HAP-1 (cell line): ENCODE measurements at regions not wholly inside any gene's neighbourhood (a gene's known extent, or its start where the extent isn't known, plus 50 kb on each side); places are given as distances from the start of the nearest gene placed in this dataset.
A peak's percentile ranks its signal among the peaks of the same experiment; 100 is the strongest.
"Not testable (repeated sequence)": the region's sequence is repeated elsewhere in the genome, so short reads cannot be mapped to it uniquely, and the experiment has no call there.

Experiments
- DNase-seq, 2 experiments: peaks; one replicate each; pipeline ENCODE4 v3.0.0-alpha.2; 2016 to 2020; ENCODE audit warnings: low spot score in 2 of 2
- H3K27me3 ChIP-seq: fragments of 250-450 bp; sonication (Bioruptor Pico); 2 replicates; pipeline ENCODE4 v1.5.1; 2020; ENCODE audit warnings: low read depth, mild to moderate bottlenecking, moderate library complexity
- H3K36me3 ChIP-seq: fragments of 250-450 bp; sonication (Bioruptor Pico); replicated peaks from 2 replicates; pipeline ENCODE4 v1.5.1; 2020; ENCODE audit warnings: mild to moderate bottlenecking
- H3K4me1 ChIP-seq: fragments of 250-450 bp; sonication (Bioruptor Pico); 2 replicates; pipeline ENCODE4 v1.5.1; 2020; ENCODE audit warnings: mild to moderate bottlenecking
- H3K4me3 ChIP-seq: fragments of 250-450 bp; sonication (Bioruptor Pico); 2 replicates; pipeline ENCODE4 v1.5.1; 2020; ENCODE audit warnings: mild to moderate bottlenecking, moderate library complexity
- H3K9me3 ChIP-seq: fragments of 250-450 bp; sonication (Bioruptor Pico); 2 replicates; pipeline ENCODE4 v1.5.1; 2020; ENCODE audit warnings: mild to moderate bottlenecking, moderate library complexity
- in situ Hi-C: fragments of 300-500 bp; cut with MboI; formaldehyde crosslinking; loops from 3 replicates; pipeline ENCODE4 v1.14.3; 2020; ENCODE audit warnings: low sequenced_read_pairs, inconsistent platforms, mixed read lengths

DNA sequence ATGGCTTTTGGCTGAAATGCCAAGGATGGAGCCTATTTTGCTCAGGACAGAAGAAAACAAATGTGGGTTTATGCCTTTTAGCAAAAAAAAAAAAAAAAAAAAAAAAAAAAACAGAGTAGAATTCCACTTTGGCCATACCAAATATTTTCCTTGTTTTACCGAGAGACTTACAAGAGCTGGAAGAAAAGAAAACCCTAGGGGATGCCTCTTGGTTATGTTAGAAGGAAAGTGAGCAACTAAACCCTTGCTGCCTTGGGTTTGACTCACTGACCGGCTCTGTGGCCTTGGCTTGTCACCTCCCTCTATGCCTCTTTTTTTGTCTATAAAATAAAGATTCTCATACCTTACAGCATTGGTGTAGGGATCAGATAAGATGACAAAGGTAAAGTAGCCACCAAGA lies 69.6 kb upstream of the ABCA1 start:
- no peak for DNase-seq
- H3K36me3 ChIP-seq: no peaks in the 10 kb centered on the region
- in situ Hi-C loops: no loop called here
- H3K4me1 ChIP-seq: no peaks in the 10 kb centered on the region
- H3K4me3 ChIP-seq: no peak overlapping the region
- H3K9me3 ChIP-seq: no peaks in the 10 kb centered on the region
- H3K27me3 ChIP-seq: no peaks in the 10 kb centered on the region

- Histone ChIP-seq H3K4me3 (no peak overlapping the region), H3K4me1 (no peaks in the 10 kb centered on the region), H3K36me3 (no peaks in the 10 kb centered on the region), H3K9me3 (no peaks in the 10 kb centered on the region), H3K27me3 (no peaks in the 10 kb centered on the region)
- DNase-seq: no peak
- in situ Hi-C loops: no loop called here
Observed at GRCh38 chr9:104999136-104999535, 71.2 kb upstream of the ABCA1 start.

DNA sequence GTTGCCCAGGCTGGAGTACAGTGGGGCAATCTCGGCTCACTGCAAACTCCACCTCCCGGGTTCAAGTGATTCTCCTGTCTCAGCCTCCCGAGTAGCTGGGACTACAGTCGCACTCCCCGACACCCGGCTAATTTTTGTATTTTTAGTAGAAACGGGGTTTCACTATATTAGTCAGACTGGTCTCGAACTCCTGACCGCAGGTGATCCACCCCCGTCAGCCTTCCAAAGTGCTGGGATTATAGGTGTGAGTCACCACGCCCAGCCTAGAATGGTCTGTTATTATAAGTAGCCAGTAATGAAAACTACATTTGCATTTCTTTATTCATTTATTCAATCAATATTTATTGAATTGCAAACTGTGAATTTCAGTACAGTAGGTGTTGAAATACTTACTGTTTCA lies 72.6 kb upstream of the ABCA1 start:
- in situ Hi-C loops, H3K4me3 ChIP-seq, DNase-seq, H3K36me3 ChIP-seq, H3K4me1 ChIP-seq, H3K9me3 ChIP-seq, H3K27me3 ChIP-seq: not testable (repeated sequence)

DNA sequence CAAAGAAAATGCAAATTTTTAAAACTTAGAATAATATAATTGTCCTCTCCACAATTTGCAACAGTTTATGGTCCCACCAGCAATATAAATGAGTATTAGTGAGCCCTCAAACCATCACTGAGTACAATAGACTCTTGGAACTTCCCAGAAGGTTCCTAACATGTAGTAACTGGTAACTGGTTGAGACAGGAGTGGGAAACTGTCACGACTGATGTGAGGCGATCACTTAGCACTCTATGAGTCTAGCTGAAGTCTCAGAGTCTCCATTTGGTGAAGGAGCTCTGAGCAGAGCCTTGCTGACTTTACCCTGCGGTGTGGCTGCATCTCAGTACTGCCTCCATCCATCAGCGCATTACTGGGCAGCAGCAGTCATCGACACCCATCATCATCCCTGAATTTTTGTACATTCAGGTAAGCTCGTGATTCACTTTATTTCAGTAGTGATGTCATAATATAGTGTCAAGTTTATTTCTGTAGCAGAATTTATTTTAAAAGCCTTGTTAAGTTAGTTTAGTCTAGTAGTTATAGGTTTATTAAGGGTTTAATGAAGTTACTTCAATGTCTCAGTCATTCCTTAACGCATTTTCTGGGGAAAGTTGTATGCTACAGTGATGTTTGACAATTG lies 76.6 kb upstream of the ABCA1 start:
- Histone ChIP-seq H3K4me3 (no peak overlapping the region), H3K4me1 (no peaks in the 10 kb centered on the region), H3K9me3 (no peaks in the 10 kb centered on the region), H3K36me3 (no peaks in the 10 kb centered on the region), H3K27me3 (no peaks in the 10 kb centered on the region)
- in situ Hi-C loops: no loop called here
- no peak for DNase-seq

- Histone ChIP-seq H3K9me3 (no peaks in the 10 kb centered on the region), H3K4me1 (no peaks in the 10 kb centered on the region), H3K27me3 (no peaks in the 10 kb centered on the region), H3K4me3 (no peak overlapping the region), H3K36me3 (no peaks in the 10 kb centered on the region)
- in situ Hi-C loops: no loop called here
- no peak for DNase-seq
Observed at GRCh38 chr9:105005186-105005585, 77.2 kb upstream of the ABCA1 start.

- H3K4me1 ChIP-seq: no peaks in the 10 kb centered on the region
- H3K4me3 ChIP-seq: no peak overlapping the region
- no peak for DNase-seq
- no peaks in the 10 kb centered on the region for H3K9me3 ChIP-seq
- no peaks in the 10 kb centered on the region for H3K36me3 ChIP-seq
- in situ Hi-C loops: no loop called here
- H3K27me3 ChIP-seq: no peaks in the 10 kb centered on the region
Observed at GRCh38 chr9:105006514-105006913, 78.6 kb upstream of the ABCA1 start.

DNA sequence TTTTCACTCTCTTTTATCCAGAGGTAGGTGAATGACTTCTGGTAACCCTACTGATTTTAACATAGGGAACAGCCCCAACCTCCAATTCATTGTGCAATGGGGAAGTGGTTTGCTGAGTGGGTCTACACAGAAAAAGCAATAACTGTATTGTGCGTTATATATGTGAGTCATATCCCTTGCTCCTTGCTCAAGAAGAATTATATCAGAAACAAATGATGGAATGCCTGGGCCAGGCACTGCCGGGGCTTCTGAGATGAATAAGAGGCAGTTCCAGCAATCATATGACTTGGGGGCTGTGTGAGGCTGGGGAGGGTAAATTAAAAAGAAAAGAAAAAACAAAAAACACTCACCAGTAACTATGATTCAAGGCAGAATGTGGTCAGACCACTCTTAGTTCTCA lies 79.2 kb upstream of the ABCA1 start:
- DNase-seq: no peak
- Histone ChIP-seq H3K4me1 (no peaks in the 10 kb centered on the region), H3K9me3 (no peaks in the 10 kb centered on the region), H3K4me3 (no peak overlapping the region), H3K36me3 (no peaks in the 10 kb centered on the region), H3K27me3 (no peaks in the 10 kb centered on the region)
- in situ Hi-C loops: no loop called here

GRCh38 chr9:105010089-105010488 lies 82.1 kb upstream of the ABCA1 start:
- H3K36me3 ChIP-seq, H3K9me3 ChIP-seq, H3K4me1 ChIP-seq, in situ Hi-C loops, DNase-seq, H3K27me3 ChIP-seq, H3K4me3 ChIP-seq: not testable (repeated sequence)

- H3K9me3 ChIP-seq: no peaks in the 10 kb centered on the region
Observed at GRCh38 chr9:105021917-105022316, 94.0 kb upstream of the ABCA1 start.

DNA sequence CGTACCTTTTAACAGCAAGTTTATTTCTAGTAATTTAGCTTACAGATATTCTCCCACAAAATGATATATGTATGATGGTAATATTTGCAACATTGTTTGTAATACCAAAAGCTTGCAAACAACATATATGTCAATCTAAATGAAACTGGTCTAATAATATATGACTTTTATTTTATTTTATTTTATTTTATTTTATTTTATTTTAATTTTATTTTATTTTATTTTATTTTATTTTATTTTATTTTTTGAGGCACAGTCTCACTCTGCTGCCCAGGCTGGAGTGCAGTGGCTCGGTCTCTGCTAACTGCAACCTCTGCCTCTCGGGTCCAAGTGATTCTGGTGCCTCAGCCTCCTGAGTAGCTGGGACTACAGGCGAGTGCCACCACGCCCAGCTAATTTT lies 94.6 kb upstream of the ABCA1 start:
- H3K4me3 ChIP-seq, H3K36me3 ChIP-seq, DNase-seq, H3K9me3 ChIP-seq, H3K27me3 ChIP-seq, in situ Hi-C loops: not testable (repeated sequence)
- peaks cover 17% of the 10 kb centered on the region for H3K4me1 ChIP-seq

More at GRCh38 chr9:105021917-105022316, 94.0 kb upstream of the ABCA1 start:
- no peak overlapping the region for H3K4me3 ChIP-seq
- no peaks in the 10 kb centered on the region for H3K27me3 ChIP-seq
- no peaks in the 10 kb centered on the region for H3K36me3 ChIP-seq
- DNase-seq: no peak
- in situ Hi-C loops: no loop called here
- H3K4me1 ChIP-seq: peaks cover 10% of the 10 kb centered on the region

GRCh38 chr9:105023788-105024187 lies 95.8 kb upstream of the ABCA1 start:
- no peaks in the 10 kb centered on the region for H3K9me3 ChIP-seq
- in situ Hi-C loops: no loop called here
- H3K4me1 ChIP-seq: peaks cover 17% of the 10 kb centered on the region
- DNase-seq: no peak
- H3K27me3 ChIP-seq: no peaks in the 10 kb centered on the region
- H3K4me3 ChIP-seq: no peak overlapping the region
- H3K36me3 ChIP-seq: no peaks in the 10 kb centered on the region

DNA sequence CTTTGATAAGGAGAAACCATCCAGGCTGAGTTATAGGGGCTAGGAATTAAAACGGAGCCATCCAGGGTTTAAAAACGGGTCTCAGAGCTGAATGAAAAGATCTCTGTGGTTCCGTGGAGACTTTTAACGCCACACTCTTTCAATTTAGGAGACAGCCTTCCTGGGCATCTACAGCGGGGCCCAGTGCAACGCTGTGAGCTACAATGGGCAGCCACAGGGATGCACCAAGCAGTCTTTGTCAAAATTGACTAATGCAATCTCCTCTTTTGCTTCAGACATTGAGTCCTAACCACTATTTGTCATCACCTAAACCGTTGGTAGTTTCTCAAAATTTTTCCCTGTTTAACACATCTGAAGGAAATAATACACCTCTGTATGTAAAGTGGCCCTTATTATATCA lies 96.6 kb upstream of the ABCA1 start:
- H3K9me3 ChIP-seq: no peaks in the 10 kb centered on the region
- H3K4me3 ChIP-seq: no peak overlapping the region
- no peaks in the 10 kb centered on the region for H3K36me3 ChIP-seq
- H3K4me1 ChIP-seq: peaks cover 17% of the 10 kb centered on the region
- no peaks in the 10 kb centered on the region for H3K27me3 ChIP-seq
- in situ Hi-C loops: no loop called here
- DNase-seq: no peak

DNA sequence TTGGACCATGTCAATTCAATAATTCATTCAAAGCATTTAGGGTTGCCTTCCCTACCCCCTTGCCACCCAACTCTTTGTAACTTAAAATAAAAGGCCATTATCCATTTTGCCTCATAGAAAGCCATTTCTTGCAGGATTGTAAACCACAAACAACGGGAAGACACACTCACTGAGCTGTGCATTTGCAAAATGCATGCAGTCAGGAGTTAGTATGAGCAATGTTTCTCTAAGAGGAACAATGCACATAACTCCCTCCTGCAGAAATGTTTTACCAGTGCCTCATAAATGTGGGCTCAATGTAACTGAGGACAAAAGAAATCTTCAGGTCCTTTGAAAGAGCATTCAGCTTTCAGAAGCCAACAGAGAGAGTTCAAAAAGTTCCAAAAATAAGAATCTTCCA lies 98.5 kb upstream of the ABCA1 start:
- in situ Hi-C loops: no loop called here
- no peaks in the 10 kb centered on the region for H3K36me3 ChIP-seq
- no peaks in the 10 kb centered on the region for H3K27me3 ChIP-seq
- DNase-seq: peak; percentile 62 to 94
- H3K4me1 ChIP-seq: peaks cover 17% of the 10 kb centered on the region
- H3K4me3 ChIP-seq: no peak overlapping the region
- no peaks in the 10 kb centered on the region for H3K9me3 ChIP-seq

GRCh38 chr9:105027084-105027483 lies 99.1 kb upstream of the ABCA1 start:
- Histone ChIP-seq H3K4me1 (peaks cover 17% of the 10 kb centered on the region), H3K4me3 (no peak overlapping the region), H3K9me3 (no peaks in the 10 kb centered on the region), H3K36me3 (no peaks in the 10 kb centered on the region), H3K27me3 (no peaks in the 10 kb centered on the region)
- no peak for DNase-seq
- in situ Hi-C loops: no loop called here

DNA sequence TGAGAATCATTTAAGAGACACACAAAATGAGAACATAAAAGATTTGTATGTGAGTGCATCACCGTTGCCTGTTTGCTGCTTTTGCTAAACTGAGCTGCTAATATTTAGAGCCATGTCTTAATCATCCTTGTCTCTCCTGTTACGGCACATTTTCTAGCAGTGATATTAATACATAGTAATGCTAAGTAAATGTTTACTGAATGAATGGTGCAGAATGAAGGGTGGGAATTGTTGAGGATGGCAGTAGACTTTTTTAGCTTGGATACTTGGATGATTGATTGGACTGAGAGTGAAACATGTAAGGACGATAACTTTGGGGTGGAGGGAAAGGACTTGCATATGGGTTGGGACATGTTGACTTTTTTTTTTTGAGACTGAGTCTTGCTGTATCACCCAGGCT lies 102.3 kb upstream of the ABCA1 start:
- Histone ChIP-seq H3K27me3 (no peaks in the 10 kb centered on the region), H3K36me3 (no peaks in the 10 kb centered on the region), H3K4me3 (no peak overlapping the region), H3K4me1 (peaks cover 17% of the 10 kb centered on the region), H3K9me3 (0 out of 2 replicates have a peak, but pooled peaks cover 2% of the 10 kb centered on the region)
- in situ Hi-C loops: no loop called here
- no peak for DNase-seq
